ENCODE measurements at regions not wholly inside any gene's neighbourhood (a gene's known extent, or its start where the extent isn't known, plus 50 kb on each side); places are given as distances from the start of the nearest gene placed in this dataset.
"Not testable (repeated sequence)": the region's sequence is repeated elsewhere in the genome, so short reads cannot be mapped to it uniquely, and the experiment has no call there.

GRCh38 chr10:125407000-125407502 is 246.7 kb upstream of the CTBP2 start:
- H3K4me1 ChIP-seq, result no peaks in the 10 kb centered on the region
- H3K4me3 Mint-ChIP-seq (ENCODE audit: unreplicated experiment), result no peak overlapping the region
- intact Hi-C loops (cut with micrococcal nuclease; ENCODE audit: unreplicated experiment), result no loop called here
- no TSS peak for BruUV-seq (replicated peaks)
- H3K27ac Mint-ChIP-seq (ENCODE audit: unreplicated experiment), result no peak overlapping the region
- no peaks in the 10 kb centered on the region for H3K9me3 ChIP-seq
- H3K27me3 ChIP-seq (replicated peaks; ENCODE audit: control insufficient read depth, insufficient read depth, low read length), result no peaks in the 10 kb centered on the region
- no peaks in the 10 kb centered on the region for H3K36me3 ChIP-seq (ENCODE audit: control insufficient read depth, insufficient read depth, low read length)
- POLR2A ChIA-PET, result no interaction called here
- TF ChIP-seq, protein P1, sequence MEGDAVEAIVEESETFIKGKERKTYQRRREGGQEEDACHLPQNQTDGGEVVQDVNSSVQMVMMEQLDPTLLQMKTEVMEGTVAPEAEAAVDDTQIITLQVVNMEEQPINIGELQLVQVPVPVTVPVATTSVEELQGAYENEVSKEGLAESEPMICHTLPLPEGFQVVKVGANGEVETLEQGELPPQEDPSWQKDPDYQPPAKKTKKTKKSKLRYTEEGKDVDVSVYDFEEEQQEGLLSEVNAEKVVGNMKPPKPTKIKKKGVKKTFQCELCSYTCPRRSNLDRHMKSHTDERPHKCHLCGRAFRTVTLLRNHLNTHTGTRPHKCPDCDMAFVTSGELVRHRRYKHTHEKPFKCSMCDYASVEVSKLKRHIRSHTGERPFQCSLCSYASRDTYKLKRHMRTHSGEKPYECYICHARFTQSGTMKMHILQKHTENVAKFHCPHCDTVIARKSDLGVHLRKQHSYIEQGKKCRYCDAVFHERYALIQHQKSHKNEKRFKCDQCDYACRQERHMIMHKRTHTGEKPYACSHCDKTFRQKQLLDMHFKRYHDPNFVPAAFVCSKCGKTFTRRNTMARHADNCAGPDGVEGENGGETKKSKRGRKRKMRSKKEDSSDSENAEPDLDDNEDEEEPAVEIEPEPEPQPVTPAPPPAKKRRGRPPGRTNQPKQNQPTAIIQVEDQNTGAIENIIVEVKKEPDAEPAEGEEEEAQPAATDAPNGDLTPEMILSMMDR (IDR thresholded peaks at IDR 0.05; ENCODE audit: insufficient read depth in 1 of 2, low read depth in 1 of 2, low read length in 1 of 2, severe bottlenecking in 1 of 2, unreplicated experiment in 1 of 2), result no peak
- CTCF ChIA-PET, result no interaction called here
- DNase-seq, result no peak
- no peaks in the 10 kb centered on the region for H3K36me3 Mint-ChIP-seq (ENCODE audit: insufficient read depth, unreplicated experiment)
- H3K9me3 Mint-ChIP-seq (ENCODE audit: unreplicated experiment), result peaks cover 18% of the 10 kb centered on the region
- H3K27me3 Mint-ChIP-seq (ENCODE audit: insufficient read depth, unreplicated experiment), result peaks cover 17% of the 10 kb centered on the region
- H3K4me1 Mint-ChIP-seq (ENCODE audit: low read depth, unreplicated experiment), result no peaks in the 10 kb centered on the region
- no peak overlapping the region for H3K4me3 ChIP-seq (ENCODE audit: low read depth, low read length)

DNA sequence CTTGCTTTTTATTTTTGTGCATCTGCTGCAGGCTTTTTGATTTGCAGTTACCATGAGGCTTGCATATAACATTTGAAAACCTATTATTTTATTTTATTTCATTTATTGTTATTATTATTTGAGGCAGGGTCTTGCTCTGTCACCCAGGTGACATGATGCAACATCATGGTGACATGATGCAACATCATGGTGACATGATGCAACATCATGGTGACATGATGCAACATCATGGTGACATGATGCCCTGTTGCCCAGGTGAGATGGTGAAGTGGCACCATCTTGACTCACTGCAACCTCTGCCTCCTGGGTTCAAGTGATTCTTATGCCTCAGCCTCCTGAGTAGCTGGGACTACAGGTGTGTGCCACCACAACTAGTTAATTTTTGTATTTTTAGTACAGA is 244.5 kb upstream of the CTBP2 start:
- H3K9me3 Mint-ChIP-seq (ENCODE audit: unreplicated experiment), result peaks cover 18% of the 10 kb centered on the region
- H3K27ac Mint-ChIP-seq (ENCODE audit: unreplicated experiment); H3K36me3 Mint-ChIP-seq (ENCODE audit: insufficient read depth, unreplicated experiment); BruUV-seq (replicated peaks); H3K27me3 ChIP-seq (replicated peaks; ENCODE audit: control insufficient read depth, insufficient read depth, low read length); H3K4me3 Mint-ChIP-seq (ENCODE audit: unreplicated experiment); H3K4me3 ChIP-seq (ENCODE audit: low read depth, low read length); H3K4me1 Mint-ChIP-seq (ENCODE audit: low read depth, unreplicated experiment); DNase-seq; H3K9me3 ChIP-seq; H3K4me1 ChIP-seq; POLR2A ChIA-PET; intact Hi-C loops (cut with micrococcal nuclease; ENCODE audit: unreplicated experiment); CTCF ChIA-PET; H3K36me3 ChIP-seq (ENCODE audit: control insufficient read depth, insufficient read depth, low read length): not testable (repeated sequence)
- peaks cover 19% of the 10 kb centered on the region for H3K27me3 Mint-ChIP-seq (ENCODE audit: insufficient read depth, unreplicated experiment)

GRCh38 chr10:125401462-125401861 is 241.1 kb upstream of the CTBP2 start:
- Mint-ChIP-seq H3K27me3 (ENCODE audit: insufficient read depth, unreplicated experiment) (peaks cover 16% of the 10 kb centered on the region), H3K4me1 (ENCODE audit: low read depth, unreplicated experiment) (no peaks in the 10 kb centered on the region), H3K9me3 (ENCODE audit: unreplicated experiment) (peaks cover 16% of the 10 kb centered on the region), H3K4me3 (ENCODE audit: unreplicated experiment) (no peak overlapping the region), H3K27ac (ENCODE audit: unreplicated experiment) (no peak overlapping the region), H3K36me3 (ENCODE audit: insufficient read depth, unreplicated experiment) (no peaks in the 10 kb centered on the region)
- TF ChIP-seq, protein P1 (IDR thresholded peaks at IDR 0.05; ENCODE audit: insufficient read depth in 1 of 2, low read depth in 1 of 2, low read length in 1 of 2, severe bottlenecking in 1 of 2, unreplicated experiment in 1 of 2), result no peak
- Histone ChIP-seq H3K4me1 (no peaks in the 10 kb centered on the region), H3K36me3 (ENCODE audit: control insufficient read depth, insufficient read depth, low read length) (no peaks in the 10 kb centered on the region), H3K4me3 (ENCODE audit: low read depth, low read length) (no peak overlapping the region), H3K9me3 (peaks cover 4% of the 10 kb centered on the region; the same call in 1 of the 2 replicates), H3K27me3 (replicated peaks; ENCODE audit: control insufficient read depth, insufficient read depth, low read length) (no peaks in the 10 kb centered on the region)
- BruUV-seq (replicated peaks), result no TSS peak
- intact Hi-C loops (cut with micrococcal nuclease; ENCODE audit: unreplicated experiment), result no loop called here
- no peak for DNase-seq
- CTCF ChIA-PET, result no interaction called here
- POLR2A ChIA-PET, result no interaction called here

- peaks cover 7% of the 10 kb centered on the region for H3K27me3 Mint-ChIP-seq (ENCODE audit: insufficient read depth, unreplicated experiment)
- ChIA-PET CTCF (no interaction called here), POLR2A (no interaction called here)
- H3K4me1 Mint-ChIP-seq (ENCODE audit: low read depth, unreplicated experiment), result no peaks in the 10 kb centered on the region
- H3K4me3 Mint-ChIP-seq (ENCODE audit: unreplicated experiment), result no peak overlapping the region
- H3K36me3 Mint-ChIP-seq (ENCODE audit: insufficient read depth, unreplicated experiment), result no peaks in the 10 kb centered on the region
- H3K36me3 ChIP-seq (ENCODE audit: control insufficient read depth, insufficient read depth, low read length), result no peaks in the 10 kb centered on the region
- TF ChIP-seq, protein P1 (IDR thresholded peaks at IDR 0.05; ENCODE audit: insufficient read depth in 1 of 2, low read depth in 1 of 2, low read length in 1 of 2, severe bottlenecking in 1 of 2, unreplicated experiment in 1 of 2), result no peak
- DNase-seq, result no peak
- H3K4me3 ChIP-seq (ENCODE audit: low read depth, low read length), result no peak overlapping the region
- no peaks in the 10 kb centered on the region for H3K4me1 ChIP-seq
- intact Hi-C loops (cut with micrococcal nuclease; ENCODE audit: unreplicated experiment), result no loop called here
- no peaks in the 10 kb centered on the region for H3K27me3 ChIP-seq (replicated peaks; ENCODE audit: control insufficient read depth, insufficient read depth, low read length)
- no peak overlapping the region for H3K27ac Mint-ChIP-seq (ENCODE audit: unreplicated experiment)
- peaks cover 7% of the 10 kb centered on the region for H3K9me3 Mint-ChIP-seq (ENCODE audit: unreplicated experiment)
- BruUV-seq (replicated peaks), result no TSS peak
- H3K9me3 ChIP-seq, result peaks cover 4% of the 10 kb centered on the region; the same call in 1 of the 2 replicates
These were observed 238.9 kb upstream of the CTBP2 start for GRCh38 chr10:125399289-125399688.
